ENCODE measurements at regions not wholly inside any gene's neighbourhood (a gene's known extent, or its start where the extent isn't known, plus 50 kb on each side); places are given as distances from the start of the nearest gene placed in this dataset.

GRCh38 chr9:99466104-99466503 is 244.0 kb downstream of the SEC61B start:
- no peak for TF ChIP-seq TAF1 (IDR thresholded peaks at IDR 0.05; ENCODE audit: borderline replicate concordance, low read depth, low read length)
- no peak for TF ChIP-seq POLR2AphosphoS5 (IDR thresholded peaks at IDR 0.05; ENCODE audit: low read depth, low read length)
